IMR-90 (cell line): ENCODE measurements at regions not wholly inside any gene's neighbourhood (a gene's known extent, or its start where the extent isn't known, plus 50 kb on each side); places are given as distances from the start of the nearest gene placed in this dataset.

ENCODE experiments used
- ATAC-seq: fragments of 200-7000 bp; cut with Tn5 transposase; 2 replicates; pipeline ENCODE4 v1.9.1; 2020; ENCODE audit warnings: low read depth, mild to moderate bottlenecking, moderate library complexity
- BruUV-seq: library from RNA; stranded (reverse); fragments of 400-500 nt; replicated peaks from 2 replicates; lab custom pipeline; 2021; lab: Mats Ljungman, UMichigan
- CTCF ChIA-PET: fragments of 300-600 bp; formaldehyde crosslinking; extraction: SDS; loops from one replicate; lab custom pipeline; 2021; ENCODE audit warnings: antibody characterized with exemption; lab: Yijun Ruan, JAX
- POLR2A ChIA-PET: fragments of 300-600 bp; sonication (Branson Sonifier 250); formaldehyde crosslinking; loops from one replicate; lab custom pipeline; 2022; ENCODE audit warnings: antibody characterized with exemption; ENCODE audit not compliant: unreplicated experiment; lab: Charles Lee
- DNase-seq: peaks from one replicate; pipeline ENCODE4 v3.0.0; 2013
- H2AFZ ChIP-seq: replicated peaks from 2 replicates; pipeline ENCODE3; 2013; ENCODE audit warnings: low read length, mild to moderate bottlenecking; ENCODE audit not compliant: poor library complexity
- H2AK5ac ChIP-seq: 2 replicates; pipeline ENCODE4 v1.6.1; 2013; ENCODE audit warnings: low read depth, low read length, inconsistent platforms
- H2AK9ac ChIP-seq: replicated peaks from 2 replicates; pipeline ENCODE3; 2013; ENCODE audit warnings: mild to moderate bottlenecking, low read depth, low read length, moderate library complexity; ENCODE audit not compliant: poor library complexity
- H2BK120ac ChIP-seq: 2 replicates; pipeline ENCODE4 v1.6.1; 2013; ENCODE audit warnings: low read depth, low read length, inconsistent platforms
- H2BK15ac ChIP-seq: 3 replicates; pipeline ENCODE4 v1.6.1; 2013; ENCODE audit warnings: low read depth, low read length, inconsistent platforms
- H2BK20ac ChIP-seq: 2 replicates; pipeline ENCODE4 v1.6.1; 2013; ENCODE audit warnings: low read depth, mild to moderate bottlenecking, inconsistent platforms, low read length, moderate library complexity
- H2BK5ac ChIP-seq: 2 replicates; pipeline ENCODE4 v1.6.1; 2013; ENCODE audit warnings: mild to moderate bottlenecking, low read depth, low read length, inconsistent platforms; ENCODE audit not compliant: poor library complexity, severe bottlenecking
- H3K14ac ChIP-seq: replicated peaks from 2 replicates; pipeline ENCODE4 v1.6.1; 2013; ENCODE audit warnings: low read depth, low read length, inconsistent platforms
- H3K18ac ChIP-seq: 2 replicates; pipeline ENCODE4 v1.6.1; 2013; ENCODE audit warnings: low read depth, low read length, control low read depth
- H3K23ac ChIP-seq: 2 replicates; pipeline ENCODE4 v1.6.1; 2013; ENCODE audit warnings: low read depth, low read length, inconsistent platforms
- H3K27ac ChIP-seq: 2 replicates; pipeline ENCODE4 v1.5.1; 2013; ENCODE audit warnings: mild to moderate bottlenecking, control low read depth, low read length; ENCODE audit not compliant: insufficient read depth
- H3K27me3 ChIP-seq: 2 replicates; pipeline ENCODE4 v1.6.1; 2013; ENCODE audit warnings: low read length; ENCODE audit not compliant: control insufficient read depth, insufficient read depth
- H3K36me3 ChIP-seq: 2 replicates; pipeline ENCODE4 v1.6.1; 2013; ENCODE audit warnings: low read length, mixed read lengths; ENCODE audit not compliant: control insufficient read depth, insufficient read depth
- H3K4ac ChIP-seq: 2 replicates; pipeline ENCODE4 v1.6.1; 2013; ENCODE audit warnings: low read depth, low read length, inconsistent platforms
- H3K4me1 ChIP-seq: 2 replicates; pipeline ENCODE4 v1.6.1; 2013; ENCODE audit warnings: low read length, mixed read lengths; ENCODE audit not compliant: control insufficient read depth, insufficient read depth
- H3K4me2 ChIP-seq: 2 replicates; pipeline ENCODE4 v1.6.1; 2013; ENCODE audit warnings: low read depth, mild to moderate bottlenecking, control low read depth, low read length, moderate library complexity
- H3K4me3 ChIP-seq: 2 replicates; pipeline ENCODE4 v1.5.1; 2013; ENCODE audit warnings: low read depth, mild to moderate bottlenecking, control low read depth, low read length, moderate library complexity; ENCODE audit not compliant: insufficient read depth
- H3K56ac ChIP-seq: 2 replicates; pipeline ENCODE4 v1.6.1; 2013; ENCODE audit warnings: low read length, inconsistent platforms; ENCODE audit not compliant: insufficient read depth; ENCODE audit errors: extremely low read depth
- H3K79me1 ChIP-seq, 2 experiments: 2 replicates each; pipeline ENCODE4 v1.6.1; 2013; ENCODE audit warnings: low read length in 2 of 2, inconsistent platforms in 1 of 2, low read depth in 1 of 2
- H3K9ac ChIP-seq: 2 replicates; pipeline ENCODE4 v1.6.1; 2013; ENCODE audit warnings: low read depth, low read length, control low read depth
- H3K9me1 ChIP-seq: 2 replicates; pipeline ENCODE4 v1.6.1; 2013; ENCODE audit warnings: low read length, inconsistent platforms; ENCODE audit not compliant: insufficient read depth
- H3K9me3 ChIP-seq: 2 replicates; pipeline ENCODE4 v1.6.1; 2013; ENCODE audit warnings: low read length; ENCODE audit not compliant: control insufficient read depth, insufficient read depth
- H4K20me1 ChIP-seq: 2 replicates; pipeline ENCODE4 v1.6.1; 2013; ENCODE audit warnings: low read length, inconsistent platforms; ENCODE audit not compliant: insufficient read depth
- H4K5ac ChIP-seq: 2 replicates; pipeline ENCODE4 v1.6.1; 2013; ENCODE audit warnings: mild to moderate bottlenecking, low read depth, low read length, control low read depth
- H4K8ac ChIP-seq, 2 experiments: 2 replicates each; pipeline ENCODE4 v1.6.1; 2013; ENCODE audit warnings: low read depth in 2 of 2, low read length in 2 of 2, control low read depth in 1 of 2, inconsistent platforms in 1 of 2
- H4K91ac ChIP-seq: 2 replicates; pipeline ENCODE4 v1.6.1; 2013; ENCODE audit warnings: low read depth, low read length, inconsistent platforms; ENCODE audit not compliant: insufficient read depth
- BHLHE40 ChIP-seq: fragments of 150-350 bp; IDR thresholded peaks from 2 replicates; pipeline ENCODE4 v1.6.1; 2016; ENCODE audit warnings: mild to moderate bottlenecking, low read depth, low read length
- CEBPB ChIP-seq: IDR thresholded peaks from 2 replicates; pipeline ENCODE4 v1.6.1; 2012; ENCODE audit warnings: low read depth, low read length, improper control_type of control experiment
- MAZ ChIP-seq: IDR thresholded peaks from 2 replicates; pipeline ENCODE4 v1.6.1; 2012; ENCODE audit warnings: low read depth, mild to moderate bottlenecking, low read length, improper control_type of control experiment, moderate library complexity, borderline replicate concordance
- MXI1 ChIP-seq: IDR thresholded peaks from 2 replicates; pipeline ENCODE4 v1.6.1; 2012; ENCODE audit warnings: low read depth, mild to moderate bottlenecking, low read length, moderate library complexity, borderline replicate concordance
- POLR2A ChIP-seq: IDR thresholded peaks from 2 replicates; pipeline ENCODE4 v1.6.1; 2012; ENCODE audit warnings: mild to moderate bottlenecking, low read depth, low read length
- WGBS, 2 experiments: methylation state at CpG; one replicate each; pipeline versions ENCODE4 v1.1.5 to v1.1.7; 2013; ENCODE audit warnings: missing lambda C conversion rate in 2 of 2; ENCODE audit not compliant: insufficient read length in 1 of 2; ENCODE audit errors: extremely low coverage in 2 of 2; 5-methylcytosine and 5-hydroxymethylcytosine counted together
- dilution Hi-C: fragments of 300-500 bp; cut with HindIII; formaldehyde crosslinking; loops from one replicate; pipeline ENCODE4 v1.14.3; 2018; ENCODE audit warnings: low sequenced_read_pairs; ENCODE audit not compliant: unreplicated experiment
- in situ Hi-C: fragments of 300-500 bp; cut with MboI; formaldehyde crosslinking; loops from 3 replicates; pipeline ENCODE4 v1.14.3; 2019; ENCODE audit warnings: low sequenced_read_pairs, inconsistent platforms, mixed read lengths
- intact Hi-C: fragments of 100-400 bp; cut with micrococcal nuclease; formaldehyde crosslinking; loops from 2 replicates; pipeline ENCODE4 v1.10.0; 2022

DNA sequence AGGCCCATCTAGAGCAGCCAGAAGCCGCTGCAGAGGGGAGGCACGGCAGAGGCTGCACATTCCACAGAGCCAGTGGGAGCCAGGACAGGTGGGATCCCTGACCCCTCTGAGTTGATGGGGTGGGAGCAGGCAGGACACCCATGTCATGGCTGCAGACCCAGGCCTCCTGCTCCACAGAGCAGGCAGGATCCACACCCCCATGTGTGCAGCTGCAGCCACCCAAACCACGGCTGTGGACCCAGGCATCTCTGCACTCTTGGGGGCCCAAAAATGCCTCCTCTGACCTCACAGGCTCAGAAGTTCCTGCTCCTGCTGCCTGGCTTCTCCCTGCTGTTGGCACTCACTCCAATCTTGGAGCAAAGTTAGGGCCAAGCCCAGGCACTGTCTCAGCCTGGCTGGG is 112.3 kb upstream of the TMEM18 start:
- Histone ChIP-seq H3K36me3 (no peaks in the 10 kb centered on the region), H3K4me1 (no peaks in the 10 kb centered on the region), H4K20me1 (no peaks in the 10 kb centered on the region), H3K18ac (no peak overlapping the region), H2AFZ (no peak overlapping the region), H2BK120ac (no peak overlapping the region), H3K9me1 (no peaks in the 10 kb centered on the region), H3K27ac (no peak overlapping the region), H3K79me1 (no peaks in the 10 kb centered on the region), H4K8ac (no peak overlapping the region), H2BK15ac (no peak overlapping the region), H3K23ac (no peak overlapping the region), H3K4me3 (no peak overlapping the region), H3K4ac (no peak overlapping the region), H2AK9ac (no peak overlapping the region), H2BK5ac (no peak overlapping the region), H3K56ac (no peak overlapping the region), H3K14ac (no peak overlapping the region), H4K5ac (no peak overlapping the region), H3K9me3 (peaks cover 31% of the 10 kb centered on the region), H4K91ac (no peak overlapping the region), H3K27me3 (no peaks in the 10 kb centered on the region), H3K4me2 (no peak overlapping the region), H2AK5ac (no peak overlapping the region), H3K9ac (no peak overlapping the region), H2BK20ac (no peak overlapping the region)
- in situ Hi-C loops (no loop called here), dilution Hi-C loops (no loop called here), intact Hi-C loops (no loop called here)
- BruUV-seq: no TSS peak
- ATAC-seq (no peak), DNase-seq (no peak)
- WGBS, 2 experiments: 71% methylated on average over 1 of the region's 3 CpGs; no CpG with 5 or more reads in 1 of the 2 experiments
- POLR2A ChIA-PET: no interaction called here
- no peak for TF ChIP-seq BHLHE40
- no peak for TF ChIP-seq CEBPB
- no peak for TF ChIP-seq MAZ
- no peak for TF ChIP-seq POLR2A
- TF ChIP-seq MXI1: no peak
- CTCF ChIA-PET: no interaction called here
